ENCODE measurements at regions not wholly inside any gene's neighbourhood (a gene's known extent, or its start where the extent isn't known, plus 50 kb on each side); places are given as distances from the start of the nearest gene placed in this dataset.

- Histone ChIP-seq H3K27me3 (ENCODE audit: control insufficient read depth in 2 of 2, insufficient read depth in 2 of 2, low read length in 2 of 2) (no peaks in the 10 kb centered on the region), H2AFZ (ENCODE audit: insufficient read depth, low read depth, low read length, poor library complexity, severe bottlenecking) (no peak overlapping the region), H3K79me2 (ENCODE audit: insufficient read depth, low read length) (no peaks in the 10 kb centered on the region), H4K20me1 (ENCODE audit: insufficient read depth, low read length) (no peaks in the 10 kb centered on the region), H3K36me3 (replicated peaks in 1 of 2; ENCODE audit: control insufficient read depth in 1 of 2, insufficient read depth in 2 of 2, low read length in 2 of 2) (no peaks in the 10 kb centered on the region), H3K9me3 (replicated peaks in 1 of 2; ENCODE audit: control insufficient read depth in 1 of 2, insufficient read depth in 1 of 2, low read length in 2 of 2) (peaks cover 0 to 17% of the 10 kb centered on the region in 2 donors), H3K4me2 (replicated peaks; ENCODE audit: extremely low read depth, low read length, poor library complexity, severe bottlenecking) (no peak overlapping the region), H3K4me3 (replicated peaks in 1 of 3; ENCODE audit: low read depth in 2 of 3, low read length in 3 of 3) (no peak overlapping the region), H3K27ac (ENCODE audit: low read depth in 1 of 2, low read length in 2 of 2) (no peak overlapping the region), H3K9ac (ENCODE audit: insufficient read depth, low read length, poor library complexity, severe bottlenecking) (no peak overlapping the region), H3K4me1 (ENCODE audit: control insufficient read depth in 1 of 2, insufficient read depth in 2 of 2, low read length in 2 of 2) (peaks cover 6 to 14% of the 10 kb centered on the region in 2 donors)
- H3K9me3 Mint-ChIP-seq: peaks cover 12 to 27% (median 20%) of the 10 kb centered on the region in 7 donors
- H3K27me3 Mint-ChIP-seq (ENCODE audit: low read depth in 3 of 3): no peaks in the 10 kb centered on the region
- H3K36me3 Mint-ChIP-seq: no peaks in the 10 kb centered on the region
- intact Hi-C loops (cut with micrococcal nuclease): no loop called here
- no peak for DNase-seq
- TF ChIP-seq, protein P1, sequence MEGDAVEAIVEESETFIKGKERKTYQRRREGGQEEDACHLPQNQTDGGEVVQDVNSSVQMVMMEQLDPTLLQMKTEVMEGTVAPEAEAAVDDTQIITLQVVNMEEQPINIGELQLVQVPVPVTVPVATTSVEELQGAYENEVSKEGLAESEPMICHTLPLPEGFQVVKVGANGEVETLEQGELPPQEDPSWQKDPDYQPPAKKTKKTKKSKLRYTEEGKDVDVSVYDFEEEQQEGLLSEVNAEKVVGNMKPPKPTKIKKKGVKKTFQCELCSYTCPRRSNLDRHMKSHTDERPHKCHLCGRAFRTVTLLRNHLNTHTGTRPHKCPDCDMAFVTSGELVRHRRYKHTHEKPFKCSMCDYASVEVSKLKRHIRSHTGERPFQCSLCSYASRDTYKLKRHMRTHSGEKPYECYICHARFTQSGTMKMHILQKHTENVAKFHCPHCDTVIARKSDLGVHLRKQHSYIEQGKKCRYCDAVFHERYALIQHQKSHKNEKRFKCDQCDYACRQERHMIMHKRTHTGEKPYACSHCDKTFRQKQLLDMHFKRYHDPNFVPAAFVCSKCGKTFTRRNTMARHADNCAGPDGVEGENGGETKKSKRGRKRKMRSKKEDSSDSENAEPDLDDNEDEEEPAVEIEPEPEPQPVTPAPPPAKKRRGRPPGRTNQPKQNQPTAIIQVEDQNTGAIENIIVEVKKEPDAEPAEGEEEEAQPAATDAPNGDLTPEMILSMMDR (IDR thresholded peaks at IDR 0.05): no peak
- H3K4me3 Mint-ChIP-seq: no peak overlapping the region
- H3K27ac Mint-ChIP-seq: no peak overlapping the region
- WGBS (ENCODE audit: insufficient coverage): no CpG with 5 or more reads among the region's 3 CpGs
- H3K4me1 Mint-ChIP-seq: peaks cover 12% of the 10 kb centered on the region
Measured at GRCh38 chr5:96203761-96204160, 229.3 kb downstream of the PCSK1 start.

GRCh38 chr5:96201503-96201902 is 231.5 kb downstream of the PCSK1 start:
- intact Hi-C loops (cut with micrococcal nuclease): no loop called here
- Histone ChIP-seq H2AFZ (ENCODE audit: insufficient read depth, low read depth, low read length, poor library complexity, severe bottlenecking) (no peak overlapping the region), H4K20me1 (ENCODE audit: insufficient read depth, low read length) (no peaks in the 10 kb centered on the region), H3K9ac (ENCODE audit: insufficient read depth, low read length, poor library complexity, severe bottlenecking) (no peak overlapping the region), H3K4me3 (replicated peaks in 1 of 3; ENCODE audit: low read depth in 2 of 3, low read length in 3 of 3) (no peak overlapping the region), H3K36me3 (replicated peaks in 1 of 2; ENCODE audit: control insufficient read depth in 1 of 2, insufficient read depth in 2 of 2, low read length in 2 of 2) (no peaks in the 10 kb centered on the region), H3K4me1 (ENCODE audit: control insufficient read depth in 1 of 2, insufficient read depth in 2 of 2, low read length in 2 of 2) (peaks cover 22 to 29% of the 10 kb centered on the region in 2 donors), H3K27ac (ENCODE audit: low read depth in 1 of 2, low read length in 2 of 2) (no peak overlapping the region), H3K9me3 (replicated peaks in 1 of 2; ENCODE audit: control insufficient read depth in 1 of 2, insufficient read depth in 1 of 2, low read length in 2 of 2) (no peaks in the 10 kb centered on the region), H3K27me3 (ENCODE audit: control insufficient read depth in 2 of 2, insufficient read depth in 2 of 2, low read length in 2 of 2) (no peaks in the 10 kb centered on the region), H3K79me2 (ENCODE audit: insufficient read depth, low read length) (no peaks in the 10 kb centered on the region), H3K4me2 (replicated peaks; ENCODE audit: extremely low read depth, low read length, poor library complexity, severe bottlenecking) (no peak overlapping the region)
- H3K4me1 Mint-ChIP-seq: peaks cover 31% of the 10 kb centered on the region
- no peaks in the 10 kb centered on the region for H3K27me3 Mint-ChIP-seq (ENCODE audit: low read depth in 3 of 3)
- TF ChIP-seq, protein P1 (IDR thresholded peaks at IDR 0.05): no peak
- no CpG with 5 or more reads among the region's 3 CpGs for WGBS (ENCODE audit: insufficient coverage)
- H3K4me3 Mint-ChIP-seq: no peak overlapping the region
- peaks cover 0 to 7% (median 0%) of the 10 kb centered on the region in 7 donors for H3K9me3 Mint-ChIP-seq
- H3K36me3 Mint-ChIP-seq: no peaks in the 10 kb centered on the region
- DNase-seq: no peak
- H3K27ac Mint-ChIP-seq: no peak overlapping the region
